PC-9 (cell line): ENCODE measurements at regions not wholly inside any gene's neighbourhood (a gene's known extent, or its start where the extent isn't known, plus 50 kb on each side); places are given as distances from the start of the nearest gene placed in this dataset.
"Not testable (repeated sequence)": the region's sequence is repeated elsewhere in the genome, so short reads cannot be mapped to it uniquely, and the experiment has no call there.

Experiments
- EZH2 ChIP-seq: fragments of 200-600 bp; sonication (generic); IDR thresholded peaks from 2 replicates; pipeline ENCODE4 v1.8.0; 2017; ENCODE audit warnings: antibody characterized with exemption, low read depth
- TF ChIP-seq, protein P1 (sequence below): fragments of 200-600 bp; sonication (generic); conservative IDR thresholded peaks from 2 replicates; pipeline ENCODE4 v1.6.1; 2017; ENCODE audit warnings: mixed run types, antibody characterized with exemption, mild to moderate bottlenecking, moderate library complexity

DNA sequence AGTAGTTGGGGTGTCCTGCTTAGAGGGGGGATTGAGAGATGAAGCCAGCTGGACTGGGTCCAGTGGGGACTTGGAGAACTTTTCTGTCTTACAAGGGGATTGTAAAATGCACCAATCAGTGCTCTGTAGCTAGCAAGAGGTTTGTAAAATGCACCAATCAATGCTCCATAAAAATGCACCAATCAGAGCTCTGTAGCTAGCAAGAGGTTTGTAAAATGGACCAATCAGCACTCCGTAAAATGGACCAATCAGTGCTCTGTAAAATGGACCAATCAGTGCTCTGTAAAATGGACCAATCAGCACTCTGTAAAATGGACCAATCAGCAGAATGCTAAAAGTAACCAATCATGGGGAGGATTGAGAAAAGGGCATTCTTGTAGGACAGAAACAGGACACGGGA is 71.9 kb downstream of the EBLN1 start:
- TF ChIP-seq, protein P1, sequence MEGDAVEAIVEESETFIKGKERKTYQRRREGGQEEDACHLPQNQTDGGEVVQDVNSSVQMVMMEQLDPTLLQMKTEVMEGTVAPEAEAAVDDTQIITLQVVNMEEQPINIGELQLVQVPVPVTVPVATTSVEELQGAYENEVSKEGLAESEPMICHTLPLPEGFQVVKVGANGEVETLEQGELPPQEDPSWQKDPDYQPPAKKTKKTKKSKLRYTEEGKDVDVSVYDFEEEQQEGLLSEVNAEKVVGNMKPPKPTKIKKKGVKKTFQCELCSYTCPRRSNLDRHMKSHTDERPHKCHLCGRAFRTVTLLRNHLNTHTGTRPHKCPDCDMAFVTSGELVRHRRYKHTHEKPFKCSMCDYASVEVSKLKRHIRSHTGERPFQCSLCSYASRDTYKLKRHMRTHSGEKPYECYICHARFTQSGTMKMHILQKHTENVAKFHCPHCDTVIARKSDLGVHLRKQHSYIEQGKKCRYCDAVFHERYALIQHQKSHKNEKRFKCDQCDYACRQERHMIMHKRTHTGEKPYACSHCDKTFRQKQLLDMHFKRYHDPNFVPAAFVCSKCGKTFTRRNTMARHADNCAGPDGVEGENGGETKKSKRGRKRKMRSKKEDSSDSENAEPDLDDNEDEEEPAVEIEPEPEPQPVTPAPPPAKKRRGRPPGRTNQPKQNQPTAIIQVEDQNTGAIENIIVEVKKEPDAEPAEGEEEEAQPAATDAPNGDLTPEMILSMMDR, result not testable (repeated sequence)
- not testable (repeated sequence) for TF ChIP-seq EZH2
